ENCODE measurements at regions not wholly inside any gene's neighbourhood (a gene's known extent, or its start where the extent isn't known, plus 50 kb on each side); places are given as distances from the start of the nearest gene placed in this dataset.

GRCh38 chr4:17092736-17093437 lies 194.4 kb upstream of the LDB2 start:
- no peaks in the 10 kb centered on the region for H3K27me3 ChIP-seq (ENCODE audit: control insufficient read depth, low read length)
- H3K9me3 ChIP-seq (ENCODE audit: control insufficient read depth, insufficient read depth, low read length) = no peaks in the 10 kb centered on the region
- no peak overlapping the region for H3K4me3 ChIP-seq (ENCODE audit: low read length)
- no peaks in the 10 kb centered on the region for H3K9me2 ChIP-seq (replicated peaks; ENCODE audit: control insufficient read depth, low read length)
- H3F3A ChIP-seq (ENCODE audit: control insufficient read depth, insufficient read depth) = no peaks in the 10 kb centered on the region
- H3K79me2 ChIP-seq (ENCODE audit: control insufficient read depth, low read length) = no peaks in the 10 kb centered on the region
- no peaks in the 10 kb centered on the region for H3K4me1 ChIP-seq (ENCODE audit: control insufficient read depth, low read length)
- H3K4me2 ChIP-seq (ENCODE audit: low read length) = no peak overlapping the region
- no peak overlapping the region for H3K27ac ChIP-seq (ENCODE audit: low read depth, low read length)
- TF ChIP-seq EZH2phosphoT487 (IDR thresholded peaks at IDR 0.05; ENCODE audit: borderline replicate concordance, low read length) = no peak
- no peak for TF ChIP-seq CTCF (IDR thresholded peaks at IDR 0.05; ENCODE audit: low read depth, low read length, poor library complexity, severe bottlenecking)
- no peaks in the 10 kb centered on the region for H3K36me3 ChIP-seq (ENCODE audit: control insufficient read depth, low read length)
- H4K20me1 ChIP-seq (ENCODE audit: control insufficient read depth, insufficient read depth, low read depth, low read length) = no peaks in the 10 kb centered on the region

DNA sequence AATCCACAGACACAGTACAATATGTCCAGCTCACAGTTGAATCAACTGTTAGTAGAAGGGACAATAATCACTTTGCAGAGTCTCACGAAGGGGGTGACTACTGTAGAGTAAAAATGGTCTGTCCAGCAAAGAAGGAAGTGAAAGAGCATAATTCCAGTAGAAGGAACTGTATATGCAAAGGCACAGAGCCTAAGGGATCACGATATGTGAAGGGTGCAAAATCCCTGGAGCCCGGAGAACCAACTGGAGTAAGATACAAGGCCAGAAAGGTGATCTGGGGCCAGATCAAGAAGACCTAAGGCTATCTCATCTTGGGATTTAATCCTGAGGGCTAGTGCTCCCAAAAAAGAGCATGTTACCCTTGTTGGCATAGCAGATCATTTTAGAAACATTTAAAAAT lies 192.7 kb upstream of the LDB2 start:
- TF ChIP-seq EZH2phosphoT487 (IDR thresholded peaks at IDR 0.05; ENCODE audit: borderline replicate concordance, low read length) (no peak), CTCF (IDR thresholded peaks at IDR 0.05; ENCODE audit: low read depth, low read length, poor library complexity, severe bottlenecking) (no peak)
- H3K36me3 ChIP-seq (ENCODE audit: control insufficient read depth, low read length) = no peaks in the 10 kb centered on the region
- no peak overlapping the region for H3K27ac ChIP-seq (ENCODE audit: low read depth, low read length)

DNA sequence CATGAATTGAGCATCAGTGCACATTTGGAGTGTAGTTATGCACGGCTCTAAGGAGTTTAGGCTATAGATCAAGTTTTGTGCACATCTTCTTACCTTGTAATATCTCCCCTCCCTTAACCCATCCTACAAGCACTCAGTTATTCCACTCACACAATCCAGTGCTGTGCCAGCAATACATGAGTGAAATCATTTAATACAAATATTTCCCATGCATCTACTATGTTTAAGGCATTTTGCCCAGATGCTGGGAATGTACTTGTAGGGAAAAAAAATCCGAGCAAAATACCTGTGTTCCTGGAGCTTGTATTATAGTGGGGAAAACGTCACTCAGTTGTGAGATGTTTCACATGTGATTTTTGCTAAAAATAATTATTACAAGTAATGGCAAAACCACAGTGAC lies 191.6 kb upstream of the LDB2 start:
- TF ChIP-seq CTCF (IDR thresholded peaks at IDR 0.05; ENCODE audit: low read depth, low read length, poor library complexity, severe bottlenecking) (no peak), EZH2phosphoT487 (IDR thresholded peaks at IDR 0.05; ENCODE audit: borderline replicate concordance, low read length) (no peak)
- Histone ChIP-seq H3K4me3 (ENCODE audit: low read length) (no peak overlapping the region), H3K9me3 (ENCODE audit: control insufficient read depth, insufficient read depth, low read length) (no peaks in the 10 kb centered on the region), H3K27ac (ENCODE audit: low read depth, low read length) (no peak overlapping the region), H3F3A (ENCODE audit: control insufficient read depth, insufficient read depth) (no peaks in the 10 kb centered on the region), H3K4me2 (ENCODE audit: low read length) (no peak overlapping the region), H3K36me3 (ENCODE audit: control insufficient read depth, low read length) (no peaks in the 10 kb centered on the region), H4K20me1 (ENCODE audit: control insufficient read depth, insufficient read depth, low read depth, low read length) (no peaks in the 10 kb centered on the region), H3K27me3 (ENCODE audit: control insufficient read depth, low read length) (no peaks in the 10 kb centered on the region), H3K79me2 (ENCODE audit: control insufficient read depth, low read length) (no peaks in the 10 kb centered on the region), H3K4me1 (ENCODE audit: control insufficient read depth, low read length) (no peaks in the 10 kb centered on the region), H3K9me2 (replicated peaks; ENCODE audit: control insufficient read depth, low read length) (no peaks in the 10 kb centered on the region)

More for the DNA sequence above, 192.7 kb upstream of the LDB2 start:
- H3K9me2 ChIP-seq (replicated peaks; ENCODE audit: control insufficient read depth, low read length) = no peaks in the 10 kb centered on the region
- no peaks in the 10 kb centered on the region for H3F3A ChIP-seq (ENCODE audit: control insufficient read depth, insufficient read depth)
- H3K4me2 ChIP-seq (ENCODE audit: low read length) = no peak overlapping the region
- no peak overlapping the region for H3K4me3 ChIP-seq (ENCODE audit: low read length)
- H3K79me2 ChIP-seq (ENCODE audit: control insufficient read depth, low read length) = no peaks in the 10 kb centered on the region
- no peaks in the 10 kb centered on the region for H3K27me3 ChIP-seq (ENCODE audit: control insufficient read depth, low read length)
- no peaks in the 10 kb centered on the region for H3K9me3 ChIP-seq (ENCODE audit: control insufficient read depth, insufficient read depth, low read length)
- no peaks in the 10 kb centered on the region for H3K4me1 ChIP-seq (ENCODE audit: control insufficient read depth, low read length)
- no peaks in the 10 kb centered on the region for H4K20me1 ChIP-seq (ENCODE audit: control insufficient read depth, insufficient read depth, low read depth, low read length)

Measured in DOHH2 (cell line).